Ecto neural progenitor cell (in vitro differentiated cells): ENCODE measurements at regions not wholly inside any gene's neighbourhood (a gene's known extent, or its start where the extent isn't known, plus 50 kb on each side); places are given as distances from the start of the nearest gene placed in this dataset.
A peak's percentile ranks its signal among the peaks of the same experiment; 100 is the strongest.

ENCODE experiments used
- DNase-seq: peaks from one replicate; pipeline ENCODE4 v3.0.0-alpha.2; 2018; ENCODE audit warnings: low spot score

DNA sequence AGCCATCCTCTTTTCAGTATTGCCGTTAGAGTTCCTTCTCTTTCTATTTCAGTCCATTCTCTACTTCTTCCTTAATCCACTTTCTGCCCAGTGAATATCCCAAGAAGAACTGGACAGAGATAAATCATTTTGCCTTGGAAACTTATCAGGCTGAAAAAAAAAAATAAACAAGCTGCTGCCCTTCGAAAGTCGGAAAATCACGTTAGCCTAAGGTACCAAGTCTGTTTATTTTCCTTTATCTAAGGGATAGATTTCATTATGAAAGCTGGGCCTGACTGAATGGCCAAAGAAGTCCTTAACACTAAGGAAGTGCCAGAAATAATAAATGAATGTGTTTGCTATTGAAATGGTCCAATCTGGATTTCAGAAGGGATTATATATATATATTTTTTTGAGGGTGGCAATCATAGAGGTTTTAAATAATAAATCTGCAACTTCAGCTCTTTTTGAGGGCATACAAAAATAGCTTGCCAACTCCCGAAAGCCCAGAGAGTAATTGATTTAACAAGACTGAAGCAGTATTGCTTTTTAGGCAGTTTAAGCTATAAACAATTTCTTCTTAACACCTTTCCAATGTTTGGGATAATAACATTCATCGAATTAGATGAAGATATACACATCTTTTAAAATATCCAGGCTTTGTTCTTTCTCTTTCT, 127.0 kb upstream of the STMND1 start:
- DNase-seq: no peak

- DNase-seq: no peak
Observed at GRCh38 chr6:16974387-16974673, 127.5 kb upstream of the STMND1 start.

- no peak for DNase-seq
Observed at GRCh38 chr6:16973545-16974386, 128.1 kb upstream of the STMND1 start.

DNA sequence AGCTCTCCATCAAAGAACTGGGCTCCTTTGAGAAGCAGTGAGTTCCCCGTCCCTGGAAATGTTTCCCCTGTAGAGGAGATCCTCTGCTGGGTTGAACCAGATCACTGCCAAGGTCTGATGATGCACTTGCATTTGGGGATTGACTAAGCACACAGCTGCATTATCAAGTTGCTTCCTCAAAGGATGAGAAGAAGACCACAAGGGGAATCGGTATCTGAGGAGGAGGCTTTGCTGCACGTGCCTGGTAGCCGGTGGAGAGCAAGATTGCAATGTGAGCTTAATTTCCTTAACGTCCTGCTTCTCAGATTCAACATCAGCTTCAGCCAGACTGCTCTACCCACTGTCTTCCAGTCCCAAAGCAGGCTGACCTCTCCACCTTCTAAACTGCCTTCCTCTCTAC, 128.8 kb upstream of the STMND1 start:
- no peak for DNase-seq

DNA sequence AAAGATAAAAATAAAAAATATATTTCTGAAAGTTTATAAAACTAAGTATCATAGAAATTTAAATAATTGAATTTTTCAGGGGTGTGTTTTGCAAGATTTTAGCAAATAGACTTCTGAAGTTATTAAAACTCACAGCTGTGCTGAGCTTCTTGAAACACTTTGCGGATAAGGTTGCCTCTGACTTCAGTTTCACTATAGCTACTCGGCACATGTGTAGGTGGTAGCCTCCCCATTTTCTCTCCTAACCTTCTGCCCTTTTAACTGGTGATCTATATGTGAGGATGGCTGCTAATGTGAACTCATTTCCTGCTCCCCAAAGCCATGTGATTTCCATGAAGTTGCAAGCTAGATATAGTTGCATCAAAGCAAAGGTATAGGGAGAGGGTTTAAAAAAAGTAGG, 129.3 kb upstream of the STMND1 start:
- DNase-seq: no peak

GRCh38 chr6:16969699-16970655, 131.9 kb upstream of the STMND1 start:
- DNase-seq: no peak

GRCh38 chr6:16968101-16968500, 133.7 kb upstream of the STMND1 start:
- DNase-seq: no peak

DNA sequence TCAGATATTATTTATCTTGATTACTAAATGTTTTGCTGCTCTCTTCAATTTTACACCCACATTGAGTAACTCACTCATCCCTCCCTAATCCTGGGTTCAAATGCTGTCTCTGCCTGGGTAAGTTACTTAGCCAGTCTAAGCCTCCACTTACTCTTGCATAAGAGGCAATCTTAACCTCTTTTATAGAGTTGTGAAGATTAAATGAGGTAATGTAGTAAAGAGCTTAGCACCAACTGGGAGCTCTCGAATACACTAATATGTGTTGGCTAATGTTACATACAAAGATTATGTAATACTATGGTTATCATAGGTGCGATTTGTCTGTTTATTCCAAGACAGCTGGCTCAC, 134.4 kb upstream of the STMND1 start:
- no peak for DNase-seq

DNA sequence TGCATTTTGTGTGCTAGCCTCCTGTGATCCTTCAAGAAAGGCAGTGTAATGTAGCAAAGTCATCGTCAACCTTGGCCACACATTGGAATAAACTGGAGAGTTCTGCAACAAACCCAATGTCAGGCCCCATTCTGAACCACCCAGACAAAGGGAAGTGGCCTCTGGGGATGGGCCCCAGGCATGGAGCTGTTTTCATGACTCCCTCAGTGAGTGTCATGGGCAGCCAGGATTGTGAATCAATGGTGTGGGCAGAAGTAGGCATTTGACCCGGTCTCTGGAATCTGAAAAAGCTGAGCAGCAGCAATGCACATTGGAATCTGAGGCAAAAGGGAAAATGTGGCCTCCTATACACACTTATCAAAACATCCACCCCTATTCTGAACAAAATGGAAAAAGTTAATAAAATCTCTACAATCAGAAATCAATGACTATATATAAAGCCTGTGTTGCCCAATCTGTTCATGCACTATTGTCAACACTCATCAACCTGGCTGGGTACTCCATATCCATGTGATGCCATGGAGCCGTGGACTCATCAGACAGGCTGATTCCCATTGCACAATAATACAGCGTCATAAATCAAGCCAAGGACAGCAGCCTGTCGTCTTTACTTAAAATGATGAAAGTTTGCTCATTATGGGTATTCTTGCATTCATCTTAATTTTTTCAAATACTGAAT, 134.9 kb upstream of the STMND1 start:
- DNase-seq: no peak

GRCh38 chr6:16965689-16966088, 136.2 kb upstream of the STMND1 start:
- no peak for DNase-seq

- DNase-seq: peak; percentile 91
Observed at GRCh38 chr6:16964553-16965499, 137.0 kb upstream of the STMND1 start.

DNA sequence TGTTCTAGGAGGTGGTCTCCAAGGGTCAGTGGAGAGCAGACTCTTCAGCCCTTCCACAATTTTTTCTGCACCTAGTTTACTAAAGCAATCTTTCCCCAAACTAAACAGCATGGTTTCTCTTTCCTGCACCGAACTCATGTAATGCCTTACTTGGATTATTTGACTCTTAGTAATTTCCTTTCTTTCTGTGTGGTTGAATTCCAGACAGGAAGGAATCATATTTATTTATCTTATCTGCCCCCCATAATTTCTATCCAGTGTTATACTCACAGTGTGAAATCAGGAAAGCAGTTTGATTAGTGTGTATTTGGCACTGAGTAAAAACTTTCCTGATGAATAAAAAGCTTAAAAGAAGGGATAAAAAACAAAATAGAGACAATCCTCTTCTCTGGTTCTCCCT, 140.3 kb upstream of the STMND1 start:
- DNase-seq: no peak

DNA sequence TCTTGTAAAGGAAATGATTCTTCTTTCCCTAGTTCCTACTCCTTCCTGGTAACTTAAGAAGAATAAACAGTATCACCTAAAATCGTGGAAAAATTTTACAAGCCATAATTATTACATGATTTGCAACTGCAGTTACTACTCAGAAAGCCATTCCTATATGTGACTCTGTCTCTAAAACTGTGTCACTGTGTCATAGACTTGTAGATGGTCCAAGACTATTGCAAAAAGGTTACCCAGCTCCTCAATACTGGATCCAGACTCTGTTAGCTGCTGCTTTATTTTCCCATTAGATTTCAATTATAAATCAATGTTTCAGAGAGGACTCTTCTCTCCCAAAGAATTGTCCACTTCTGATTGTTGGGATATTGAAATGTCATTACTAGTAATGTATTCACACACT, 142.1 kb upstream of the STMND1 start:
- no peak for DNase-seq

GRCh38 chr6:16956361-16956760, 145.5 kb upstream of the STMND1 start:
- DNase-seq: no peak

- no peak for DNase-seq
Observed at GRCh38 chr6:16955899-16956298, 146.0 kb upstream of the STMND1 start.

- DNase-seq: no peak
Observed at GRCh38 chr6:16953905-16954304, 147.9 kb upstream of the STMND1 start.

- no peak for DNase-seq
Observed at GRCh38 chr6:16953446-16953845, 148.4 kb upstream of the STMND1 start.

DNA sequence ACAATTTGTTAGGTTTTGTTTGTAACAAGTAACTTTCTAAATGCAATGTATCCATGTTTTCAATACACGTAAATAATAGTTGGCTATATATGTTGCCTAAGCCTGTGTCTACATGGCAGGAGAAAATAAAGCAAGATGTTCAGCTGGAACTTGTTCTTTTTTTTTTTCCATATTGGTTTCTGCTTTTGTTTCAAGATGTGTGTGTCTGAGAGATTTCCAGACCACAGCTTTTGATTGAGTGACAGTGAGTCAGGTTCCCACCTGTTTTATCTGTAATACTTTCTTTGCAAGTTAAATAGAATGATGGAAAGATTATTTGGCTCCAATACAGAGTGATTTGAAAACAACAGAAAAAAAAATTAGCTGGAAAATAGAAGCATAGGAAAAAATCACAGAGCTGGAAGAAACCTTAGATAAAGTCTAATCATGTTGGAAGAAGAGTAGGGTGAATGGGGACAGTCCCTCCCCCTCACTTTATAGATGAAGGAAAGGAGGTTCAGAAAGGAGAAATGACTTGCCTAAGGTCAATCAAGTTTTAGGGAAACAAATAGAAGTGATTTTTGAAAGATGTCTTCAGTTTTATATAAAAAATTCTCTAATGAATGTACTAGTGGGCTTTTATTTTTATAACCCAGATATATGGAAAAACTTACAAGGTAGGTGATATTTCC, 150.9 kb upstream of the STMND1 start:
- no peak for DNase-seq

DNA sequence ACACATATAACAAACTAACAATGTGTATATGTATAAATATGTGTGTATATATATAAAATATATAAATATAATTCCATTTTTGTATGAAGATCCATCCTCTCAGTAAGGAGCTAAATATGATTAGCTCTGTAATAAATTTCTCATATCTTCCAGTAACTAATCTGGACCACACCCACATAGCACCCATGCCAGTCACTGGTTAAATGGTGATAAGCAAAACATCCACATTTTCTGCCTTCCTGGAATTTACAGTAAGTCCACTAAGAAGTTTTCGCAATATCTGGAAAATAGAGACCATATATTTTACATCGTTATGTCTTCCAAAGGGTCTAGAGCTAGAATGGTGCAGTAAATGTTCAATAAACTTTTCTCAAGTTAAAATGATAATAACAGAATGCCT, 151.5 kb upstream of the STMND1 start:
- no peak for DNase-seq

DNA sequence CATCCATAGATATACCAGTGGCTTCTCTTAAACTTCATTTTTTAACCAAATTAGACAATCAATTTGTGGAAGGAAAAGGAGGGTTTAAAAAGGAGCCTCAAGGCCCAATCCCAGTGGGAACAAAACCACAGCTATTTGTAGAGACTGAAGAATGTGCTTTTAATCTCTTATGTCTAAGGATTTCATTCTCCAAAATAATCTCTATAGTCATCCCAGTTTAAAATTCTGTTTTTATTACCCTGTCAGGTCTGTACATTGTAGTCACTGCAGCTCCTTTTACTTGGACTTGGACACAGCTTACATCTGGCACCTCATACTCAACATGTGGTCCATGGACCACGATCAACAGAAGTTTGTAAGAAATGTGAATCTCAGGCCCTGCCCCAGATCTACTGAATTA, 152.1 kb upstream of the STMND1 start:
- DNase-seq: no peak

DNA sequence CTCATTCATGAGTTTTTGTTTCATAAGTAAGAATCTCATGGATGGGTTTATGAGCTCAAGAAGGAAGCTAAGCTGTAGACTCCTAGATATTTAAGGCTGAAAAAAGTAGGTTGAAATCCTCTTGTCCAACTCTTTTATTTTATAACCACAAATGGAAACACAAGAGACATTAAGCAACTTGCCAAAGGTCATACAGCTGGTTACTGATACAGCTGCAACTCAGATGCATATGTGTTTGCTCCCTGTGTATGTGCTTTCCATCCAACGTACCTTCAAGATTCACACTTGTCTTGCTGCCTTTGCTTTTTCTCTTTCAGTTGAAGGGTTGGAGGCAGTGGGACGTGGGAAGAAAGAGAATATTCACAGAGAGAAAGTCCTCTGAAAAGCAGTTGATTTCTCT, 153.5 kb upstream of the STMND1 start:
- no peak for DNase-seq
